Right ventricle myocardium superior (tissue), 1 donor: ENCODE measurements at regions not wholly inside any gene's neighbourhood (a gene's known extent, or its start where the extent isn't known, plus 50 kb on each side); places are given as distances from the start of the nearest gene placed in this dataset.

Experiments used
- ATAC-seq: fragments of 200-7000 bp; cut with Tn5 transposase; one replicate; pipeline ENCODE4 v1.9.1; 2020; ENCODE audit warnings: mild to moderate bottlenecking; ENCODE audit not compliant: poor library complexity
- DNase-seq: peaks from one replicate; pipeline ENCODE4 v3.0.0-alpha.2; 2020
- intact Hi-C: fragments of 100-400 bp; cut with DNase I; formaldehyde crosslinking; loops from one replicate; pipeline ENCODE4 v1.11.2; 2022
- donor health status: DM: no; HTN: yes; CAD: no; lungs with severe emphysema.

DNA sequence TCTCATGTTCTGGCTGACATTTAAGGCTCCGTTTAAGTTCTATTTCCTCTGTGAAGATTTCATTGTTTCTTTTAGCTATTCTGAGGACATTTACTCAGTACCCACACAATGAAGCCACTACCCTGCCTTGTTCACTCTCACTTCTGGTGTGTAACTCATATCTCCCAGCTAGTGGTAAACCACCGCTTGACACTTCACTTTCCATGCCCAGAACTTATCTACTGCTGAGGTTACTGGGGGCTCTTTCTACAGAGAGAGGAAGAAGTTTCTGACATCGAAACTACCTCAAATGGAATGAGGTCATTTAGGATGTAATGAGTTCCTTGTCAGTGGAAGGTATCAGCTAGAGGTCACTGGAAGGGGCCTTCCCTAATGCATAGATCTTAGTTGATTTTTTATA is 501.5 kb downstream of the DMAC1 start:
- intact Hi-C loops: no loop called here
- no peak for DNase-seq
- ATAC-seq: no peak

DNA sequence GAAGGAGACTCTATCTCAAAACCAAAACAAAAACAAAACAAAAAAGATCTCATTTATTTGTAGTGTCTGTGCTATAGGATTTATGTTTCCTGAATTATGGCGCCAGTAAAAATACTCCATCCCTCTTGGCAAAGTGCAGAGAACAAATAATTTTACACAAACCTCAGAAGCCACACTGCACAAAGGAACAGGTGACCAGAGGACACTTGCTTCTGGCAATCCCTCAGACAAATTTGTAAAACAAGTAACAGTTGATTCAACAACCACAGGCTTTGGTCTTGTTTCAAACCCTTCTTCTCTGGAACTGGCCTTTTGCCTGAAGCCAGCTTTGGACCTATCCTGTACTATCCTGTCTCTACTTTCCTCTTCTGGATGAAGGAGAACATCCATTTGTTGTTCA is 502.1 kb downstream of the DMAC1 start:
- DNase-seq: no peak
- intact Hi-C loops: no loop called here
- no peak for ATAC-seq

DNA sequence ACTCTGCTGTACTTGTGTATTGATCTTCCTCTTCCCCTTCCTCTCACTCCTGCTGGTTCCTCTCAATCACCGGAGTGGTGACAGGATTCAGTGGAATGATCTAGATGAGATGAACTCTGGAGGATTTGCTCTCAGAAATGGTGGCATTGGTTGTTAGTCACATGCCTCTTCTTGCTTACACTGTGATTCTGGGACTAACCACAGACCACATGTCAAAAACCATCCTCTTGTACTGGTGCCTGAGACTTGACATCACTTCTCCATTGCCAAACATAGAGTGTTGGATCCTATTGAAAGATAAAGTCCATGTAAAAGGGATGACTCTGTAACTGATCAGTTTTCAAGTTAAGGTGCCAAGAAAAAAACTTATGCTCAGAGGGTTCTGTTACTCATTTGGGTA is 506.5 kb downstream of the DMAC1 start:
- intact Hi-C loops: no loop called here
- DNase-seq (no peak), ATAC-seq (no peak)

DNA sequence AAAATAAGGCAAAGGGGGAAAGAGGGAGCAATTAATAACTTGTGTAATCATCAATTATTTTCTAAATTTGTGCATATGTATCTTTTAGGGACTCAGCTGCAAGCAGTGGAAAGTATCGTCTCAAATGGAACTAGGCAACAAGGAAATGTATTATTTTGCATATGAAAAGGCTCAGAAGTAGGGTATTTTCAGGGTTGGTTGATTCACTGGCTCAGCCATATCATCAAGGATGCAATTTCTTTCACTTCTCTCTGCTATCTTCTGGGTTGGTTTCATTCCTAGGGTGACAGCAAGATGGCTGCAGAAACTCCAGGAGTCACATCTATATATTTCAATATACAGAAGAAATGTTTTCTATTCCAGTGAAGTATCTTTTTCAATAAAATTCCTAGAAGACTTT is 509.8 kb downstream of the DMAC1 start:
- DNase-seq (no peak), ATAC-seq (no peak)
- intact Hi-C loops: no loop called here

DNA sequence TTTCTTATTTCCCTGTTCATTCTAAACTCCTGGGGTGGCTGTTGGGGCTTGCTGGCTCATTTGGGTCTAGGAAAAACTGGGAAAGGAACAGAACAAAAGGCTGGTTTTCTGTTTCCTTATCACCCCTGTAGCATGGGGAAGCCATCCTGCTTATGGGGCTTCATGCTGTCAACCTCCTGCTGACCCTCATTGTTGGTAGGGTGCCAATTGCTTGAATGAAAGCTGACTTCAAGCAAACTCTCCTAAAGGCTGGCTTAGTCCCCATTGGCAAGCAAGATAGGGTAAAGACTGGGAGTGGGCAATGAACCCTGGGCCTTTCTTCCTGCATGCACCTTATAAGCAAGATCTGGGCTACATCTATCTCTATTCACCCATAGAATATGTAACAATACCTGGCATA is 511.6 kb downstream of the DMAC1 start:
- no peak for ATAC-seq
- DNase-seq: no peak
- intact Hi-C loops: no loop called here

DNA sequence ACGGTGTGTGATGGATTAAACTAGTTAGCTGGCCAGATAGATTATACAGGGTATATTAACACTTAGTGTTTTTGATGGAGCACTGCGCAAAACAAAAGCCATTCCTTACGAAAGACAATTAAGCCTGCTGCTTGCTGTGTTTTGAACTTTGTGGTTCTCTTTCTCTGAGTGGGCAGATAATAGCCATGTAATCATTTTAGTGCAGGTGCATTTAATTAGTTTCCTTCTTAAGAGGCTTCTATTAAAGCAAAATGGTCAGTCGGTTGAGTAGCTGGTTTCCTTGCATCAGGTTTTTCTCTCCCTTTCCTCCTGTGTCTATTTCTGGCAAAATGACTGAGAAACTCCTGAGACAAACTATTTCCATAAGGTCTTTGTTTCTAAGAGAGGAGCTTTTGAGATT is 512.5 kb downstream of the DMAC1 start:
- intact Hi-C loops: no loop called here
- ATAC-seq (no peak), DNase-seq (no peak)

DNA sequence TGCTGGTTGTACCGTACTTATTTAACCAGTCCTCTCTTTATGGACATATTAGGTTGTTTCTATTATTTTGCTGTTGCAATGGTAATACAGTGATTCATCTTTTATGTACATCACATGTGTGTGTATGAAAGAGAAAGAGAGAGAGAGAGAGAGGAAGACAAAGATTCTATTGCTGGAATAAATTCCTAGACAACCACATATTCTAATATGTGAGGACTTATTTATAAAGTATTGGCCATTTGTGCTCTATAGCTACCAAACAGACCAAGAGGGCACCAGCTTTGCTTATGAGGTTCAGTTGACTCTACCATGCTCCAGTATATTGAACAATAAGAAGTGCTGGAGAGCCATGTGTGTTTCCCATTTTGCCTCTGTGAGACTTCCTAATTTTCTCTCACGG is 513.5 kb downstream of the DMAC1 start:
- no peak for ATAC-seq

DNA sequence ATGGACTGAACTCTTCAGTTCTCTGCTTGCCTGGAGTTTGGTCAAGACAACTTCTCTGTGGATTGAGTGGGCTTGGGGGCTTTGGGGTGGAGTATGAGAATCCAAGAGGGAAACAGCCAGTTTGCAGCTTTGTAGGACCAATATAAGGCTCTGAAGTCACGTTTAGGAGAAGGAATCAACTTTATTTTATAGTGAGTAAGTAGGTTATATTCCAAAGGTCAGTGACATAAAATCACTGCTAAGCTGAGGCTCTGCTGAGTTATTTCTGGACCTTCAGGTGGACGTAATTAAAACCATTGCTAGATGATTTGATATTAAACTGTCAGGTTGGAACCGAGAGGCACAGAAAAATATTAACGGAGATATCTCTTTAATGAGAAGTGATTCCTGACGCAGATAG is 514.4 kb downstream of the DMAC1 start:
- ATAC-seq (no peak), DNase-seq (no peak)
- intact Hi-C loops: no loop called here

More for the DNA sequence above, 513.5 kb downstream of the DMAC1 start:
- DNase-seq: no peak
- intact Hi-C loops: no loop called here

DNA sequence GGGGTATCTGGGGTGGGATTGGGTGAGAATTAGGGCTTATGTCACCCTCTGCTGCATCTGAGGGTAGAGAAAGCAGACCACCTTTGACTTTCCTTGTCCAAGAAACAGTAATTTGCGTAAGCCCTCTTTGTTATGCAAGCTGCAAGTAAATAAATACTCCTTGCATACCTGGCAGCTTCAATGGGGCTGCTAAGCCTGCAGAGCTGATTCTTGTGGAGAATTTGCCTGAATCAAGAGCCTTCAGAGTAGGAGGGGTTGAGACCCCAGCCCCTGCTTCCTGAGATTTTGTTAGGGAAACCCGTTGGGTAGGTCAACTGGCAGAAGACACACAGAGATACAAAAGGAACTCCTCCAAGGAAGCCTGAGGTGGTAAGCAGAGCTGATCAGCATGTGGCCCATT is 515.1 kb downstream of the DMAC1 start:
- intact Hi-C loops: no loop called here
- DNase-seq: no peak
- no peak for ATAC-seq

DNA sequence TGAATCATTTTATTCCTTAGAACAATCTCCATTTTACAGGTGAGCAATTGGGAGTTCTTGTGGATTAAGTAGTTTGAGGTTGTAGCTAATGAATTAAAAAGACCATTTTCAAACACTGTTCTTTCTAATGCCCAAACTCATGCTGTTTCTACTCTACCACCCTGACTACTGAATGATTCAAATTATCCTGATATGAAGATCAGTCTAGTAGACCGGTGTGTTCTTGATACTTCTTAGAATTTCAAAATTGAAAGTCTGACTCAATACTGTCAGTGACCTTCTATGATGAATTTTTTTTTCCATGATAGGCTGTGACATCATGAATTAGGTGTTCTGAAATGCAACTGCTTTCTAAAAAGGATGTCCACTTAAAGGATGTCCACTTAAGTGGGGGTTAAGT is 515.5 kb downstream of the DMAC1 start:
- intact Hi-C loops: no loop called here
- ATAC-seq (no peak), DNase-seq (no peak)

DNA sequence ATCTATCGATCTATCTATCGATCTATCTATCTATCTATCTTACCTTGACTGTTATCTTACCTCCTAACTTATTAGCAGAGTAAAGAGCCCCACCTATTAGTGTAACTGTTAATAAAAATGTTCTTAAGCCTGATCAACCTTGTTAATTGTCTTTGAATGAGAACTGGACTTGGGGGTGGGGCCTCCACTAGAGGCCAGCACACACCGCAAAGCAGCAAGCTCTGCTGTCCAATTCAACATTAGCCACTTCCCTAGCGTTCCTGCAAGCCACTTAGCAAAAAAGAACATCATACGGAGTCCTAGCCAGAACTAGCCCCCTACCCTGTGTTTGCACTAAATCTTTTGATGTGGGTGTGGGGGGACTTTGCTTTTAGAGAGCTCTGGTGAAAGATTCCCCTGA is 515.8 kb downstream of the KDM4C start:
- intact Hi-C loops: no loop called here
- ATAC-seq (peak; percentile 66), DNase-seq (peak; percentile 48)

DNA sequence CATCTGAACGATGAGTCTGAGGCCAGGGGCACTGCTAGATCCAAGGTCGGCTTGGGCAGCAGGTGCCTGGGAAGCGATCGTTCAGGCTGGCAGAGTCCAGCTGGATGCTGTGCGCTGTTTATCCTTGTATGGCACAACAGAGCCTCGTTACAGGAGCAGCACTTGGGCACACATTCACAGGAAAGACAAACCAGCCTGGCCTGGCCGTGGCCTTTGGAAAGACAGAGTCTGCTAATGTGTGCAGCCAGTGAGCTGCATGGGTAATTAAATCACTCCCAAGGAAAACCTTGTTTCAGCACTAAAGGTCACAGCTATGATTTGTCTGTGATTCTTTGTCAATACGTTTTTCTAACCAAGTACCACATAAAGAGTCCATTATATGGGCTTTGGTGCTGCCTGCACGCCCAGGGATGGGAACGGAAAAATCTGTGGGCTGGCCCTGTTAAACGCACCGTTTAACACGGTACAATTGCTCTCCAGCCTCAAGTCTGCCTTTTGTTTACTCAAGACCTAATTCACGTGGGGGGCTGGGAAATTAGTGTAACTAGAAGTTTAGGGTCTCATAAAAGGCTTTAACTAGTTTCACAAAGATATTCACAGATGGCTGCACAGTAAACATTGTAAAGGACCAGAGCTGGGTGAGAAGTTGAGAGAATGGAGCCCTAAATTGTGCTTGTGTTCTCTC is 509.3 kb downstream of the KDM4C start:
- intact Hi-C loops: no loop called here

DNA sequence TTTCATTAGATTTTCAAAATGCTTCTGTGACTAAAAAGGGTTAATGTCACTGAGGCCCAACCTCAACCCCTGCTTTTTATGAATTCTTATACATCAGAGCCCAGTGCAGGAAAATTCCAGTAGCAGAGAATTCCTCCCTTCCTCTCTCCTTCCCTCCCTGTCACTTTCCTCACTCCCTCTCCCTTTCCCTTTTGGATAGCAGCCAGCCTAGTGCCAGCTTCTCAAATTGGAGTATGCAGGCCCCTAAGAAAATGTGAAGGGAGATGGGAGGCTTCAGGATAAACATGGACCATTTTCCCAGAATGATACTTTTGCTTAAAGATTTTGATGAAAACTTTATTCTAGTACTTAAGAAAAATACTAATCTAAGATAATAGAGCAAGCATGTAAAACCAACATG is 507.4 kb downstream of the KDM4C start:
- intact Hi-C loops: no loop called here
- no peak for ATAC-seq

More for the DNA sequence above, 509.3 kb downstream of the KDM4C start:
- no peak for DNase-seq
- no peak for ATAC-seq

DNA sequence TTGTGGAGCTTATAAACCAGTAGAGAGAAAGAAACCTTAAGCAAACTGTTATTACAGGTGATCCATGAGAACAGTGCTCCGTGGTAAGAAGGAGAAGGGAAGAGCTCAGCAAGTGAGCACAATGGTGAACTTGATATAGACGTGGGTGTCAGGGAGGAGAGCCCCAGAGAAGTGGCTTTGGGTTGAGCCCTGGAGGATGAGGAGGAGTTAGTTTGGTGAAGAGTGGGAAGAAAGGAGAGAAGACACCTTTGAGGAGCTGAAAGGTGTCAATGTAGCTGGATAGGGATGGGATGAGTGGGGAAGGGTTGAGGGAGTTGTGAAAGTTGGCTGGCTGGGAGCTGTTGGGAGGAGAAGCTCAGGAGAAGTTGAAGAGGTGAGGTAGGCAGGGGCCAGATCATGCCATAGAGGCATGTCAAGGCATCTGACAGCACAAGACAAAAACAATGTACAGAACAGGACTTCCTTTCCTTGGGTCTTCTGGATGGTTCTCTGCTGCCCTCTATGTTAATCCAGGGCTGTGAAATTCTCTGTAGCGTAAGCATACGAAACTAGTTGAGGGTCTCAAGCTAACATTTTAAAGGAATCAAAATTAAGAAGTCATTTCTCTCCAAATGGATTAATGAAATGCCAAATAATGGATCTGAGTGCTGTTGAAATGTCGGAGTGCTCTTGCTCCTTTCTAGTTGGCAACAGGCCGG is 501.9 kb downstream of the KDM4C start:
- ATAC-seq: no peak

More for the DNA sequence above, 507.4 kb downstream of the KDM4C start:
- DNase-seq: no peak

DNA sequence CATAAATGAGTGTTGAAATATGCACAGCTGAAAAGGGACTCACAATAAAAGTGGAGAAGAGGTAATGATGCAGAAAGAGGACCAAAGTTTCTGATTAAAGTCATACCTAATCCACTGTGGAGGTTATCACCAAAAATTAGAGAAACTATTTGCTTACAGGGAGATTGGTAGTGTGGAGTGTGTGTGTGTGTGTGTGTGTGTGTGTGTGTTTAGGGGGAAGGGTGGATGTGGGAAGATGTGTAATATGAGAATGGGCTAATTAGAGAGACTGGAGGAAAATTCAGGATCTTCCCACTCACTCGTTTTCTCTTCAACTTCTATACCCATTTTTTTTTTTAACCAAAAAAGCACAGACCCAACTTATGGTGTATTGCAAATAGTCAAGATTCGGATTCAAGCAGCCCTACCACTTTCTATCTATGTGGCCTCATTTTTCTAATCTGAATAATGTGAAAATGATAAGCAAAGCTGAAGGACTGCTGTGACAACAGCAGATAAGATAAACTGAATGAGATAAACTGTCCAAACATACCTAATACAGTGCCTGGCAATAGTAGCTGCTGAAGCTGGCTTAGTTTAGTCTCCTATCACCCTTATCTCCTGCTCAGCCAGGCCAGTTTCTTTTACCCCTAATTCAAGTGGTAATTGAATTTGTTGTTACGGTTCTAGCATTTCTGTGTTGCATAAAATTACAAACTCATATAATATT is 501.1 kb downstream of the KDM4C start:
- ATAC-seq (no peak), DNase-seq (no peak)
- intact Hi-C loops: no loop called here

More for the DNA sequence above, 501.9 kb downstream of the KDM4C start:
- no peak for DNase-seq
- intact Hi-C loops: no loop called here

DNA sequence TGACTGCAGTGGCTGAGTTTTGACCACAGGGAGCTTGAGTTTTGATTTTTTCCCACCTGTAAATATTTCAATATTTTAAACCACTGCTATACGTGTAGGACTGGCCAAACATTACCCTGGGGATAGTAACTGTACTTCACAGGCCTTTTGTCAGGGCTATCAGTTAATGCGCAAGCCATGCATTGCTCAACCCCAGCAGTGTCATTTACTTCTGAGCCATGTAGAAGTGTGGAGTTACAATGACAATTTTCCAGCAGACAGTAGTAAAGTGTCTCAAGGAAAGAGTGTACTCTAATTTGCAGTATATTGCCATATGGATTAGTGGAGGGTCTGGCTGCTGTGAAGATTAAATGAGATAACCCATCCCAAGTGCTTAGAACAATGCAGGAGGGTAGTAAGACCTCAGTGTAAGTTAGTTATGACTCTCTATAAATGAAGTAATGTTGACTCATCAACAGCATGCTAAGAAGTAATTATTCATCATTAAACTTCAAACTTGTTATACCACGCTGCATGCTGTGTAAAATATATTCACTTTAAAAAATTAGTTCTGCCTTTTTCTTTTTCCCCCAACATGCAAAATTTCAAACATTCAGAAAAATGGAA is 489.2 kb downstream of the KDM4C start:
- intact Hi-C loops: no loop called here
- DNase-seq (no peak), ATAC-seq (no peak)

DNA sequence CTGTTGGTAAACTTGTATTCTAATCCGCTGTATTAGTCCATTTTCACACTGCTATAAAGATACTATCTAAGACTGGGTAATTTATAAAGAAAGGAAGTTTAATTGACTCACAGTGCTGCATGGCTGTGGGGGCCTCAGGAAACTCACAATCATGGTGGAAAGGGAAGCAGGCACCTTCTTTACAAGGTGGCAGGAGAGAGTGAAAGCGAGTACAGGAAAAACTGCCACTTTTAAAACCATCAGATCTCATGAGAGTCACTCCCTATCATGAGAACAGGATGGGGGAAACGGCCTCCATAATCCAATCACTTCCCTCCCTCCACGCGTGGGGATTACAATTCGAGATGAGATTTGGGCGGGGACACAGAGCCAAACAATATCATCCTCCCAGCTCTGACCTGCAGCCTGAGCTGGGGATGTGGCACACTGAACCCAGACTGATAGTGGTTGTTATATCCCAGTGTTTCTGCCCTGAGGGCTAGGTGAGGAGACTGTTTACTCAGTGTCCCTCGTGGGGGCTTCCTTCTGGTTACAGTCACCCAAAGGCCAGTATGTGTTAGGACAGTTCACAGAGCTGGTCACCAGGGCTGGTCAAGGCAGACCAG is 488.3 kb downstream of the KDM4C start:
- DNase-seq (no peak), ATAC-seq (no peak)
- intact Hi-C loops: no loop called here

DNA sequence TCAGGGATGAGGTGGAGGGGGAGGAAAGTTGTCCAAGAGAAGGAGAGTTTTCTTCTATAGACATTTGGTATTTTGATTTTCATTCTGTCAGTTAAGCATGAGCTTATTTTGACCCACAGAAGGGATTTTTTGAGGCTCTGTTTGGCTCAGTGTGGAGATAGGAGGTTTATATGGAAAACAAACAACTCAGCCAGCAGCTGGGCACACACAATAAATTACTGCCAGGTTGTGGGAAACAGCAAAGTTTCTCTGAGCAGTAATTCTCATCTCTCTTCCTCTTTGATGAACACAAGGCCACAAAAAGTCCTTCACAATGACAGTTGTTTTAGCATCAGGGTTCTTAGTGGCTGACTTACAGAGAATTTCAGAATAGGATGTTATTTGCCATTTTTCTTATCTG is 486.1 kb downstream of the KDM4C start:
- intact Hi-C loops: no loop called here
- DNase-seq (no peak), ATAC-seq (no peak)

DNA sequence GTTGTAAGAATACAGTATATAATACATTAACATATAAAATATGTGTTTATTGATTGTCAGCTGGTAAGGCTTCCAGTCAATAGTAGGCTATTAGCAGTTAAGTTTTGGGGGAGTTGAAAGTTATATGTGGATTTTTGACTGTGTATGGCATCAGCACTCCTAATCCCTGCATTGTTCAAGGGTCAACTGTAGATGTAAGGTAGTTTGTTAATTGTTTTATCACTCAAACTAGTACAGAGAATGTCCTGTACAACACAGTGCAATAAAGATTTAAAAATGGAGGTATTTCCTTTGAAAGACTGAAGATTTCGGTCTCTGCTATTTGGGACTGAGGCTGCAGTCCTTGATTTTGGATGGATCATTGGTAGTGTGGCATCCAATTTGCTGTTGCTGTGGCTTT is 484.4 kb downstream of the KDM4C start:
- ATAC-seq (no peak), DNase-seq (no peak)
- intact Hi-C loops: no loop called here
